ENCODE measurements at regions not wholly inside any gene's neighbourhood (a gene's known extent, or its start where the extent isn't known, plus 50 kb on each side); places are given as distances from the start of the nearest gene placed in this dataset.
"Not testable (repeated sequence)": the region's sequence is repeated elsewhere in the genome, so short reads cannot be mapped to it uniquely, and the experiment has no call there.

- peak; percentile 0 for DNase-seq
These were observed 586.3 kb downstream of the ADGRL2 start for GRCh38 chr1:82387012-82387366.

GRCh38 chr1:82386365-82387011 is 585.8 kb downstream of the ADGRL2 start:
- no peak for DNase-seq

- DNase-seq = no peak
These were observed 584.0 kb downstream of the ADGRL2 start for GRCh38 chr1:82384776-82385175.

GRCh38 chr1:82377201-82377884 is 576.6 kb downstream of the ADGRL2 start:
- no peak for DNase-seq

GRCh38 chr1:82373710-82374109 is 573.0 kb downstream of the ADGRL2 start:
- DNase-seq = no peak

GRCh38 chr1:82371844-82372498 is 571.2 kb downstream of the ADGRL2 start:
- no peak for DNase-seq

GRCh38 chr1:82367456-82367855 is 566.7 kb downstream of the ADGRL2 start:
- no peak for DNase-seq

- no peak for DNase-seq
These were observed 566.0 kb downstream of the ADGRL2 start for GRCh38 chr1:82366689-82367088.

GRCh38 chr1:82359541-82359940 is 558.8 kb downstream of the ADGRL2 start:
- not testable (repeated sequence) for DNase-seq

GRCh38 chr1:82358706-82359105 is 558.0 kb downstream of the ADGRL2 start:
- DNase-seq = not testable (repeated sequence)

- DNase-seq = not testable (repeated sequence)
These were observed 553.8 kb downstream of the ADGRL2 start for GRCh38 chr1:82354546-82354945.

- DNase-seq = no peak
These were observed 547.8 kb downstream of the ADGRL2 start for GRCh38 chr1:82348487-82348886.

- peak; percentile 13 for DNase-seq
These were observed 545.4 kb downstream of the ADGRL2 start for GRCh38 chr1:82346141-82346540.

GRCh38 chr1:82343381-82343780 is 542.6 kb downstream of the ADGRL2 start:
- no peak for DNase-seq

GRCh38 chr1:82337635-82338034 is 536.9 kb downstream of the ADGRL2 start:
- no peak for DNase-seq

GRCh38 chr1:82330330-82330729 is 529.6 kb downstream of the ADGRL2 start:
- no peak for DNase-seq

GRCh38 chr1:82329226-82329625 is 528.5 kb downstream of the ADGRL2 start:
- DNase-seq = no peak

- DNase-seq = peak; percentile 24
These were observed 522.6 kb downstream of the ADGRL2 start for GRCh38 chr1:82323144-82323841.

- DNase-seq = no peak
These were observed 521.1 kb downstream of the ADGRL2 start for GRCh38 chr1:82321794-82322193.

GRCh38 chr1:82319546-82319945 is 518.8 kb downstream of the ADGRL2 start:
- DNase-seq = no peak

- DNase-seq = no peak
These were observed 518.2 kb downstream of the ADGRL2 start for GRCh38 chr1:82318921-82319320.

- no peak for DNase-seq
These were observed 517.5 kb downstream of the ADGRL2 start for GRCh38 chr1:82318265-82318664.

- DNase-seq = no peak
These were observed 516.9 kb downstream of the ADGRL2 start for GRCh38 chr1:82317671-82318070.

GRCh38 chr1:82299656-82300055 is 498.9 kb downstream of the ADGRL2 start:
- DNase-seq = no peak

All from NCI-H69 (cell line).